GM23248 (cell line): ENCODE measurements at regions not wholly inside any gene's neighbourhood (a gene's known extent, or its start where the extent isn't known, plus 50 kb on each side); places are given as distances from the start of the nearest gene placed in this dataset.

Experiments
- DNase-seq: peaks from one replicate; pipeline ENCODE4 v3.0.0-alpha.2; 2015
- H2AFZ ChIP-seq: fragments of 200-600 bp; sonication (generic); 2 replicates; pipeline ENCODE4 v1.6.1; 2016; ENCODE audit warnings: antibody characterized with exemption
- H3F3A ChIP-seq: fragments of 200-600 bp; sonication (generic); 2 replicates; pipeline ENCODE4 v1.6.1; 2016; ENCODE audit warnings: mild to moderate bottlenecking, antibody characterized with exemption, mixed run types; ENCODE audit not compliant: insufficient read depth
- H3K27ac ChIP-seq: fragments of 200-600 bp; sonication (generic); 2 replicates; pipeline ENCODE4 v1.5.1; 2016; ENCODE audit warnings: mild to moderate bottlenecking
- H3K27me3 ChIP-seq: fragments of 200-600 bp; sonication (generic); replicated peaks from 2 replicates; pipeline ENCODE4 v1.6.1; 2016; ENCODE audit warnings: mild to moderate bottlenecking; ENCODE audit not compliant: insufficient read depth
- H3K36me3 ChIP-seq: fragments of 200-600 bp; sonication (generic); 2 replicates; pipeline ENCODE4 v1.6.1; 2016; ENCODE audit warnings: low read depth, mild to moderate bottlenecking
- H3K4me1 ChIP-seq: fragments of 200-600 bp; sonication (generic); 2 replicates; pipeline ENCODE4 v1.6.1; 2016; ENCODE audit warnings: mild to moderate bottlenecking; ENCODE audit not compliant: insufficient read depth
- H3K4me2 ChIP-seq: fragments of 200-600 bp; sonication (generic); one replicate; pipeline ENCODE4 v1.6.1; 2016; ENCODE audit warnings: mild to moderate bottlenecking; ENCODE audit not compliant: unreplicated experiment
- H3K4me3 ChIP-seq: fragments of 200-600 bp; sonication (generic); 2 replicates; pipeline ENCODE4 v1.5.1; 2016; ENCODE audit warnings: mild to moderate bottlenecking
- H3K79me2 ChIP-seq: fragments of 200-600 bp; sonication (generic); 2 replicates; pipeline ENCODE4 v1.6.1; 2016; ENCODE audit warnings: mild to moderate bottlenecking; ENCODE audit not compliant: insufficient read depth
- H3K9ac ChIP-seq: fragments of 200-600 bp; sonication (generic); 2 replicates; pipeline ENCODE4 v1.6.1; 2016; ENCODE audit warnings: mild to moderate bottlenecking
- H3K9me2 ChIP-seq: fragments of 200-600 bp; sonication (generic); 2 replicates; pipeline ENCODE4 v1.6.1; 2016; ENCODE audit warnings: mixed run types, mild to moderate bottlenecking, moderate library complexity; ENCODE audit not compliant: insufficient read depth
- H3K9me3 ChIP-seq: fragments of 200-600 bp; sonication (generic); one replicate; pipeline ENCODE4 v1.6.1; 2017; ENCODE audit warnings: low read depth
- H4K20me1 ChIP-seq: fragments of 200-600 bp; sonication (generic); 2 replicates; pipeline ENCODE4 v1.6.0; 2016; ENCODE audit not compliant: insufficient read depth
- EZH2 ChIP-seq: fragments of 200-600 bp; sonication (generic); IDR thresholded peaks from 2 replicates; pipeline ENCODE4 v1.6.1; 2018; ENCODE audit warnings: antibody characterized with exemption, mild to moderate bottlenecking; ENCODE audit not compliant: insufficient read depth, poor library complexity, severe bottlenecking
- EZH2phosphoT487 ChIP-seq: fragments of 200-600 bp; sonication (generic); IDR thresholded peaks from 2 replicates; pipeline ENCODE4 v1.6.1; 2018; ENCODE audit warnings: antibody characterized with exemption, moderate library complexity, mild to moderate bottlenecking, low read depth; ENCODE audit not compliant: insufficient read depth
- WGBS, 2 experiments: methylation state at CpG; one replicate each; pipeline ENCODE4 v1.1.6; 2015 to 2017; ENCODE audit warnings: low lambda C conversion rate in 2 of 2, low coverage in 1 of 2; ENCODE audit errors: missing lambda C conversion rate in 2 of 2; 5-methylcytosine and 5-hydroxymethylcytosine counted together
- in situ Hi-C: fragments of 300-500 bp; cut with MboI; formaldehyde crosslinking; loops from 2 replicates; pipeline ENCODE4 v1.15.0; 2020

DNA sequence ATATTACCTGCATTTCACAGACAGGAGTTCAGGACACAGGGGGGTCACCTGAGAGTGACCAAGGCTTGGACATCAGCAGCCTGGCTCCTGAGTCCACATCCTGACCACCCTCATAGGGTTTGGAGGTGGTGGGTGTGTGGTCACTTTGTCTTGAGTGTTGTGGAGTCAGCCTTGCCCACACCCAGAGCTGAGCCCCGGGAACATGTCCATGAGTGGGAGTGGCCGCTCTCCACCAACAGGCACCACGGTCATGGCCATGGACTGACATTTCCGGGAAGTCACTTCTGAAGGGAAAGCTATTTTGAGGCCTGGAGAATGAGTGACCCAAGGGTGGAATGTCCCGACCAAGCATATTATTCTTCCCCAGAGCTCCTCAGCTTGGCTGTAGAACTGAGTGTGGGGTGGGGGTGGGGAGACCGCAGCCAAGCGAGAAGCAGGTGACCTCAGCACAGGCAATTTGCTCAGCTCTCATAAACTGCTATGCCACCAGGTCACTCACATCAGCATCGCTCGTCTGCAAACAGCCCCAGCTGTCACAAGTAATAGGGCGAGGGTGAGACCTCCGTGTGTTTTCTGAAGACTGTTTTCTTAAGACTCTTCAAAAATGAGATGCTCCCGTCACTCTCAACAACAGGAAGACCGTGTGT is 348.6 kb upstream of the CDH4 start:
- no peak for DNase-seq
- TF ChIP-seq EZH2: no peak
- TF ChIP-seq EZH2phosphoT487: no peak

DNA sequence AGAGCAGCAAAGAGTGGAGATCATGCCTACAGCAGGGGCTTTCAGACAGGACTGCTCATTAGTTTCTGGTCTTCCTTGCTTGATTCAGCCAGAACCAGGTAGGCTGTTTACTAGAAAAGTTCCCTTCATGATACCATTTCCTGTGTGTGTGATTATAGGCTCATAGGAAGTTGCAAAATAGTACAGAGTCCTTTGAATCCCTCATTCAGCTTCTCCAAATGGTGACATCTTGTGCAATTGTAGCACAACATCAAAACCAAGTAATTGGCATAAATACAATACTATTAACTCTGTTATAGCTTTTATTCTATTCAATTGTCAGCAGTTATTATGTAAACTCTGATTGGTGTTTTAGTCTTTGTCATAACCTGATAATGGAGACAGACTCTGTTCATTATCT is 347.3 kb upstream of the CDH4 start:
- H3F3A ChIP-seq: no peaks in the 10 kb centered on the region
- no peaks in the 10 kb centered on the region for H3K27me3 ChIP-seq
- H3K9ac ChIP-seq: no peak overlapping the region
- H3K9me3 ChIP-seq: no peaks in the 10 kb centered on the region
- H3K36me3 ChIP-seq: no peaks in the 10 kb centered on the region
- no peak overlapping the region for H3K4me3 ChIP-seq
- in situ Hi-C loops: no loop called here
- no peak overlapping the region for H2AFZ ChIP-seq
- no peak overlapping the region for H3K4me2 ChIP-seq
- TF ChIP-seq EZH2: no peak
- no peak for TF ChIP-seq EZH2phosphoT487
- H3K27ac ChIP-seq: no peak overlapping the region
- H3K9me2 ChIP-seq: no peaks in the 10 kb centered on the region
- H3K4me1 ChIP-seq: no peaks in the 10 kb centered on the region
- DNase-seq: no peak
- H4K20me1 ChIP-seq: no peaks in the 10 kb centered on the region
- H3K79me2 ChIP-seq: no peaks in the 10 kb centered on the region

More for the DNA sequence above, 348.6 kb upstream of the CDH4 start:
- Histone ChIP-seq H3K4me2 (no peak overlapping the region), H2AFZ (no peak overlapping the region), H3K27ac (no peak overlapping the region), H4K20me1 (no peaks in the 10 kb centered on the region), H3K9me3 (no peaks in the 10 kb centered on the region), H3K9ac (no peak overlapping the region), H3K27me3 (no peaks in the 10 kb centered on the region), H3K4me3 (no peak overlapping the region), H3K4me1 (no peaks in the 10 kb centered on the region), H3F3A (no peaks in the 10 kb centered on the region), H3K36me3 (no peaks in the 10 kb centered on the region), H3K79me2 (no peaks in the 10 kb centered on the region), H3K9me2 (no peaks in the 10 kb centered on the region)
- in situ Hi-C loops: no loop called here
- WGBS, 2 experiments: 31 to 32% methylated on average over 13 of the region's 13 CpGs

DNA sequence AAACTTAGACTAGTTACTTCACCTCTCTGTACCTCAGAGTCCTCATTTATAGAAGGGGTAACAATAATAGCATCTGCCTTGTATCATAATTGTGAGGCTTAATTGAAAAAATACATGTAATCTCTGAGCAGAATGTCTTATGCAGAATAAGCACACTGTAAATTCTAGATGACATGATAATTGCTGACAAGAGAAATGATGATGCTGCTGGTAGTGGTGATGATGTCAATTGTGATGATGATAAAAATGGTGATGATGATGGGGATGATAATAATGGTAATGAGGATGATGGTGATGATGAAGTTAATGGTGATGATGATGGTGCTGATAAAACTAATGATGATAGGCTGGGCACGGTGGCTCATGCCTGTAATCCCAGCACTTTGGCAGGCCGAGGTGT is 346.1 kb upstream of the CDH4 start:
- Histone ChIP-seq H3K79me2 (no peaks in the 10 kb centered on the region), H3K27ac (no peak overlapping the region), H3K9me2 (no peaks in the 10 kb centered on the region), H3K27me3 (no peaks in the 10 kb centered on the region), H3F3A (no peaks in the 10 kb centered on the region), H3K9me3 (no peaks in the 10 kb centered on the region), H3K4me1 (no peaks in the 10 kb centered on the region), H3K4me2 (no peak overlapping the region), H3K9ac (no peak overlapping the region), H4K20me1 (no peaks in the 10 kb centered on the region), H2AFZ (no peak overlapping the region), H3K36me3 (no peaks in the 10 kb centered on the region), H3K4me3 (no peak overlapping the region)
- 42 to 43% methylated on average over 2 of the region's 2 CpGs for WGBS, 2 experiments
- DNase-seq: no peak
- TF ChIP-seq EZH2phosphoT487: no peak
- no peak for TF ChIP-seq EZH2
- in situ Hi-C loops: no loop called here

- no peaks in the 10 kb centered on the region for H3K27me3 ChIP-seq
- TF ChIP-seq EZH2 (no peak), EZH2phosphoT487 (no peak)
- H3K4me2 ChIP-seq: no peak overlapping the region
- in situ Hi-C loops: no loop called here
- H3K79me2 ChIP-seq: no peaks in the 10 kb centered on the region
- no peak overlapping the region for H3K4me3 ChIP-seq
- no peaks in the 10 kb centered on the region for H4K20me1 ChIP-seq
- no peaks in the 10 kb centered on the region for H3K9me3 ChIP-seq
- no peaks in the 10 kb centered on the region for H3F3A ChIP-seq
- WGBS, 2 experiments: 38 to 60% methylated on average over 4 of the region's 4 CpGs
- no peak for DNase-seq
- H3K9ac ChIP-seq: no peak overlapping the region
- no peaks in the 10 kb centered on the region for H3K4me1 ChIP-seq
- no peaks in the 10 kb centered on the region for H3K9me2 ChIP-seq
- H3K27ac ChIP-seq: no peak overlapping the region
- H2AFZ ChIP-seq: no peak overlapping the region
- no peaks in the 10 kb centered on the region for H3K36me3 ChIP-seq
Measured at GRCh38 chr20:60906555-60906954, 345.5 kb upstream of the CDH4 start.

DNA sequence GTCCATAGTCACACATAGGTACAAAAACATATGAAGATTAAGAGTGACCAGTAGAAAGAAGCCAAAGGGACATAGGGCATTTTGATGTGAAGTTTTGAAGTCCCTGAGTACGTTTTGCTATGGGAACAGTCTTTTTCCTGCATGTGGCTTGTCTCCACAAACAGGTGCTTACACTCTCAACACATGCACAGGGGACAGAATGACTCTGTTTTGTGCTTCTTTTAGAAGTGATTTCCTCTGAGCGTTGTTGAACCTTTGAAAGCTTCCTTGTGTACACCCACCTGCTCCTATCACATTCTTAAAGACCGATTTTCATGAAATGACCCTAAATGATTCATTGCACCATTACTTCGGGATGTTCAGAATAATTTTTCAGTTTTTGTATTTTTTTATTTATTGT is 338.8 kb upstream of the CDH4 start:
- DNase-seq: no peak
- no peak overlapping the region for H3K27ac ChIP-seq
- in situ Hi-C loops: no loop called here
- H3K9me2 ChIP-seq: no peaks in the 10 kb centered on the region
- no peaks in the 10 kb centered on the region for H3K36me3 ChIP-seq
- no peak overlapping the region for H3K9ac ChIP-seq
- no peak overlapping the region for H3K4me3 ChIP-seq
- no peaks in the 10 kb centered on the region for H3K9me3 ChIP-seq
- H3K4me1 ChIP-seq: no peaks in the 10 kb centered on the region
- no peaks in the 10 kb centered on the region for H3K27me3 ChIP-seq
- TF ChIP-seq EZH2 (no peak), EZH2phosphoT487 (no peak)
- 12% methylated on average over 4 of the region's 4 CpGs for WGBS, 2 experiments
- H2AFZ ChIP-seq: no peak overlapping the region
- H3K4me2 ChIP-seq: no peak overlapping the region
- H3F3A ChIP-seq: no peaks in the 10 kb centered on the region
- no peaks in the 10 kb centered on the region for H4K20me1 ChIP-seq
- no peaks in the 10 kb centered on the region for H3K79me2 ChIP-seq
